Endometrial microvascular endothelial cells (primary cell): ENCODE measurements at regions not wholly inside any gene's neighbourhood (a gene's known extent, or its start where the extent isn't known, plus 50 kb on each side); places are given as distances from the start of the nearest gene placed in this dataset.

Experiments used
- in situ Hi-C: cut with HindIII; loops from 2 replicates; pipeline ENCODE4 v1.10.0; 2017; ENCODE audit warnings: low sequenced_read_pairs, low pct_unique_long_range_greater_than_20kb; ENCODE audit errors: inconsistent ontology term

- in situ Hi-C loops = no loop called here
Measured at GRCh38 chr6:113149511-113149910, 707.6 kb upstream of the MARCKS start.

GRCh38 chr6:113160306-113161017 is 696.7 kb upstream of the MARCKS start:
- in situ Hi-C loops = no loop called here

DNA sequence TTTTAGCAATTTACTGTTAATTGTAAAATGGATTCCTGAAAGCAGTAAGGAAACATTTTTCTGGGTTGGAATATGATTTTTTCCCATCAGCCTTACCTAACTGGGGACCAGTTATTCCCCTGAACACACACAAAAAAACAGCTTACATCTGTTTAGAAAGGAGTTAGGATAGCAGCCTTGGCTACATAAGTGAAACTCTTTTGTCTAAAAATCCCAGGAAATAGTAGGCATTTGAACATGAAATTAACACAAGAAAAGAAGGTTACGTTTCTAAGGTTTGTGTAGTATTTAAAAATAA is 696.2 kb upstream of the MARCKS start:
- in situ Hi-C loops = no loop called here

DNA sequence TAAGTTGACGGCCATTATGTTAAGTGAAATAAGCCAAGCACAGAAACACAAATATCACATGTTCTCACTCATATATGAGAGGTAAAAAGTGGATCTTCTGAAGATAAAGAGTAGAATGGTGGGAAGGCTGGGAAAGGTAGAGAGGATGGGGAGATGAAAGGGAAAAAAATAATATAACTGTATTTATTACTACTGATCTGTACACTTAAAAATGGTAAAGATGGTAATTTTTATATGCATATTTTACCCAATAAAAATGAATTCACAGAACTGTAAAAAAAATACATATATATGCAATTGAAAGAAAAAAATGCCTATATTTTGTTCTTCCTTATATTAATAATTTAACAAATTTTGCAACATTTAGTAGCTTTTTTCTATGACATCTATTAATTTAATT is 694.4 kb upstream of the MARCKS start:
- in situ Hi-C loops = no loop called here

- in situ Hi-C loops = no loop called here
Measured at GRCh38 chr6:113168057-113168456, 689.1 kb upstream of the MARCKS start.

- in situ Hi-C loops = no loop called here
Measured at GRCh38 chr6:113169484-113169883, 687.7 kb upstream of the MARCKS start.

DNA sequence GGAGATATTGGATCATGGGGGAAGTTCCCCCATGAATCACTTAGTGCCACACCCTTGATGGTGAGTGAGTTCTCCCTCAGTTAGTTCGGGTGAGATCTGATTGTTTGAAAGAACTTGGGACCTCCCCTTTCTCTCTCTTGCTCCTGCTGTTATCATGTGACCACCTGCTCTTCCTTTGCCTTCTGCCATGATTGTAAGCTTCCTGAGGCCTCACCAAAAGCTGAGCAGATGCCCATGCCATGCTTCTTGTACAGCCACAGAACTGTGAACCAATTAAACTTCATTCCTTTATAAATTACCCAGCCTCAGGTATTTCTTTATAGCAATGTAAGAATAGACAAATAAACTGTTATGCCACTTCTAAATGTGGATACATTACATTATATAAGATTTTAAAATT is 686.7 kb upstream of the MARCKS start:
- in situ Hi-C loops = no loop called here

GRCh38 chr6:113171882-113172281 is 685.3 kb upstream of the MARCKS start:
- in situ Hi-C loops = no loop called here

GRCh38 chr6:113172531-113172966 is 684.6 kb upstream of the MARCKS start:
- in situ Hi-C loops = no loop called here

- in situ Hi-C loops = no loop called here
Measured at GRCh38 chr6:113178349-113178748, 678.8 kb upstream of the MARCKS start.

GRCh38 chr6:113181164-113181563 is 676.0 kb upstream of the MARCKS start:
- in situ Hi-C loops = no loop called here

DNA sequence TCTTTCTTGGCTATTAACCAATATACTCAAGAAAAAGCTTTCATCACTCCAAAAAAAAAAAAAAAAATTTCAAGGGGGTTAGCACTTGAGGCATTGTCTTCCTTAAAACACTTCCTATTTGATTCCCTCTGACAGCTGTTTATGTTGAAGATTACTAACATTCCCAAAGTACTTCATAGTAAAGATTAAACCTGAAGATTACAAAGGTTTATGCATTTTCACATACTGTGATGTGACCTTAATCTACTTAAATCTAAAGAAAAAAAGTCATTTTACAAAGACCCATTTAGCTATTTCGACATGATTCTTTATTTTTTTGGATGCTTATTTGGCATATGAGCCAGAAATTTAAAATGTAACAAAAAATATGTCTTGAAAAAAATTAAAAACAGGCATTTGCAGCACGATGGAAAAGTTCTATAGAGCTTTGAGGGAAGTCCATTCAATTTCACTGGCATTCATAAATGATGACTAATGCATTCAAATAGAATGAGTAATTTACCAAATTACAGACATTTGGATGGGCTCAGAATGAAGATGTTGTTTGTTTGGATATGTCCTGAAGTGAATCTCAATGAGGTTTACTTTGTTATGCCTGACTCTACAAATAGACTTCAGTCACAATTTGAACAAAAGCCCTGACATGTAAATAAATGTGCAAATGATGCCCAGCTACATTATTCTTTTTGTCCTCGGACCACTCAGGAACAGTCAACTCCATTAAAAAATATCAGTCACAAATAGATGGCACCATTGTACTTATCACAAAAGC is 674.6 kb upstream of the MARCKS start:
- in situ Hi-C loops = no loop called here

DNA sequence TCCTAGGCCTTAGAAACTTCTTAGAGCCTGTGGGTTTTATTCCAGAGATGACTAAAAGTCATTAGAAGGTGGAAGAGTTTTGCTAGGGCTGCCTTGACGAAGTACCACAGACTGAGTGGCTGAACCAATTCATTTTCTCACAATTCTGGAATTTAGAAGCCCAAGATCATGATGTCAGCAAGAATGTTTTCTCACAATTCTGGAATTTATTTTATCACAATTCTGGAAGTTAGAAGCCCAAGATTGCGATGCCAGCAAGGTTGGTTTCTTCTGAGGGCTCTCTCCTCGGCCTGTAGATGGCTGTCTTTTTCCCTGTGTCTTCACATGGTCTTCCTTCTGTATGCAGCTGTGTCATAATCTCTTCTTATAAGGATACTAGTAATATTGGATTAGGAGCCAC is 672.9 kb upstream of the MARCKS start:
- in situ Hi-C loops = no loop called here

GRCh38 chr6:113184736-113185135 is 672.4 kb upstream of the MARCKS start:
- in situ Hi-C loops = no loop called here

DNA sequence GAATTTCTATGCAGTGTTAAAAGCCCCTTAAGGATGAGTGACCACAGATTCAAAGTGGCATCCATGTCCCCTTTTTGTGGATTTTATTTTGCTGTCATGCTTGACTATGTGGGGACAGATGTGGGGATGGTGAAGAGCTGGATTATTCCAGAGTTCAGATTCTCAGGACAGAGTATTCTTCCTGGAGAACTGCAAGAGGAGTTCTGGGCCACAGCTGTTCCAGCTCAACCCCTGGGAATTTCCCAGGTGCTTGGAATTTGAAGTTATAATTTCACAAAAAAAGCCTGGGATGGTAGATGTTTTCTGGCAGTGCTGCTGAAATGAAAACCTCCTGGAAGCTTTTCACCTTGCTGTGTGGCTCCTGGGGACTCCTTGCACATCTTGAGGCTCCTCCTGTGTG is 671.8 kb upstream of the MARCKS start:
- in situ Hi-C loops = no loop called here

DNA sequence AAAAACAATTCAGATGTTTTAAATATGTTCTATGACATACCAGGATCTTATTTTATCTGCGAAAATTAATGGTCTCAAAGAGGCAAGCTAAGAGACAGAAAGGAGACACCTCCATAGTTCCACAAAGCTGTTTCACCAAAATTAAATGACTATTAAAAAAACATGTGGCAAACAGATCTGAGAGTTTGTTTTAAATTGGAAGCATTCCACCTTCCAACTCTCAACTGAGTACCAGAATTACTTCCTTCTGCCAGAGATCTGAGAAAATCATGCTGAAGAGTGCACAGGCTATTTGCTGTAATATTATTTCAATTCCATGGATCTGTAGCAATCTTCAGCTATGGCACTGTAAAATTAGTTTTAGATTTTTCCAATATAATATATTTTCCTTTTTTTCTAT is 669.5 kb upstream of the MARCKS start:
- in situ Hi-C loops = no loop called here

GRCh38 chr6:113188962-113189361 is 668.2 kb upstream of the MARCKS start:
- in situ Hi-C loops = no loop called here

DNA sequence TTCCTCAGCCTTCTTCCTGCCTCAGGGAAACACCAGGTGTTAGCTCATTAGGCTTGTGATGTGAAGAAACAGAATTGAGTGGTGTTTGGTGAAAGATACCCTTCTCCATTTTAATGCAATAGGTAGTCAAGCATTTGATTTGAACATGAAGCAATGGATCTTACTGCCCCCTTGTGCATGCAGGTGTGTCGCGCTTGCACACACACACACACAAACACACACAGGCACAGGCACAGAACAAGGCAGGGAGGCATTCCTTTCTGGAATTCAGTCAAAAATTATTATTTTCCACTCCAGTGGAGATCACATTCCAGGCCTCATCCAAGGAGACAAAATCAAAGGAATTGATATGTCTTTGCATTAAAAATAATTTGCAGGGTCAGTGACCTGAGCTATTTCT is 667.0 kb upstream of the MARCKS start:
- in situ Hi-C loops = no loop called here

- in situ Hi-C loops = no loop called here
Measured at GRCh38 chr6:113194090-113194489, 663.1 kb upstream of the MARCKS start.

DNA sequence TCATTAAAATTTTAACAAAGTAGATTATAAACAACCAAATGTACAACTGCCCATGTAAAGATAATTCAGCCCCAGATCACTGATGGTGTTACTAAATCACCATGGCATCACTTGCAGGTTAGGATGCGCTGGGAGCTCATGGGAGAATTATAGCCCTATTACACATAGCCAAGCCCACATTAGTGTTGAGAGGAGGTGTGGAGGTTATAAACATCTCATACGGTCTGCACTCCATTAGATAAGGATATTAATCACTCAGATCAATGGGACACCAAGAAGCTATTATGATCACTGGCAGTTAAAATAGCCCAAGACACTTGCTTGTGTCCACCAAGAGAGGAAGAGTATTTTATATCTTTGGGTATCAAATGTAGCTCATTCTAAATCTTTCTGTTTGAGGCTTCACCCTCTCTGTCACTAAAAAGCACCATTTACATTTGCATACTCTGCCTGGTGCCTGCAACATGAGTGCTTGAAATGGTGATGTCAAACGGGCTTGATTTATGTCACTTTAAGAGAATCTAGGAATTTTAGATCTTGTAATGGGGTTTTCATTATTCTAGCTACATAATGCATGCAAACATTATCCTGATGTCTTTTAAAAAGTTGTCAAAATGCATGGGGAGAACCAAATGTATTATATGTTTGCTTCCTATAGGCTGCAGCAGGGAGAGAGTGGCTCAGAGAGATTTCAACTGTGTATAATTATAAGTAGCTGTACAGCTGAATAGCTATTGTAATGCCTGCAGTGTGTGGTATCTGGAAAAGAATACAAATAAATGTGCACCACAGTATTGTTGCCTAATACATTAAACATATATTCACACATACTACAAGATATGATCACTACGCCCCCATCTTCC is 654.1 kb upstream of the MARCKS start:
- in situ Hi-C loops = no loop called here
